ENCODE measurements at regions not wholly inside any gene's neighbourhood (a gene's known extent, or its start where the extent isn't known, plus 50 kb on each side); places are given as distances from the start of the nearest gene placed in this dataset.

- no peak for TF ChIP-seq SP1 (IDR thresholded peaks at IDR 0.05; ENCODE audit: low read depth, low read length)
- no peak for TF ChIP-seq SUZ12 (IDR thresholded peaks at IDR 0.05; ENCODE audit: low read length)
- TF ChIP-seq, protein P1, sequence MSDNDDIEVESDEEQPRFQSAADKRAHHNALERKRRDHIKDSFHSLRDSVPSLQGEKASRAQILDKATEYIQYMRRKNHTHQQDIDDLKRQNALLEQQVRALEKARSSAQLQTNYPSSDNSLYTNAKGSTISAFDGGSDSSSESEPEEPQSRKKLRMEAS (IDR thresholded peaks at IDR 0.05) = no peak
- TF ChIP-seq EGR1 (IDR thresholded peaks at IDR 0.05; ENCODE audit: borderline replicate concordance, low read depth, low read length) = no peak
- TF ChIP-seq EZH2 (IDR thresholded peaks at IDR 0.05; ENCODE audit: low read depth, low read length, severe bottlenecking) = no peak
- no peak for TF ChIP-seq TAF1 (IDR thresholded peaks at IDR 0.05; ENCODE audit: low read depth, low read length)
- no peak for TF ChIP-seq CTCF (IDR thresholded peaks at IDR 0.05; ENCODE audit: control extremely low read depth in 1 of 3, insufficient read depth in 1 of 3, low read depth in 1 of 3, low read length in 3 of 3)
- no peak for TF ChIP-seq POLR2A (IDR thresholded peaks at IDR 0.05; ENCODE audit: control extremely low read depth in 1 of 2, low read depth in 2 of 2, low read length in 2 of 2)
- TF ChIP-seq, protein P2, sequence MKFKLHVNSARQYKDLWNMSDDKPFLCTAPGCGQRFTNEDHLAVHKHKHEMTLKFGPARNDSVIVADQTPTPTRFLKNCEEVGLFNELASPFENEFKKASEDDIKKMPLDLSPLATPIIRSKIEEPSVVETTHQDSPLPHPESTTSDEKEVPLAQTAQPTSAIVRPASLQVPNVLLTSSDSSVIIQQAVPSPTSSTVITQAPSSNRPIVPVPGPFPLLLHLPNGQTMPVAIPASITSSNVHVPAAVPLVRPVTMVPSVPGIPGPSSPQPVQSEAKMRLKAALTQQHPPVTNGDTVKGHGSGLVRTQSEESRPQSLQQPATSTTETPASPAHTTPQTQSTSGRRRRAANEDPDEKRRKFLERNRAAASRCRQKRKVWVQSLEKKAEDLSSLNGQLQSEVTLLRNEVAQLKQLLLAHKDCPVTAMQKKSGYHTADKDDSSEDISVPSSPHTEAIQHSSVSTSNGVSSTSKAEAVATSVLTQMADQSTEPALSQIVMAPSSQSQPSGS (IDR thresholded peaks at IDR 0.05; ENCODE audit: low read length) = no peak
- no peak for TF ChIP-seq GABPA (IDR thresholded peaks at IDR 0.05; ENCODE audit: borderline replicate concordance, insufficient read depth, low read length)
- TF ChIP-seq BRCA1 (IDR thresholded peaks at IDR 0.05; ENCODE audit: low read depth, low read length) = no peak
- TF ChIP-seq HDAC2 (IDR thresholded peaks at IDR 0.05; ENCODE audit: borderline replicate concordance in 1 of 2, low read depth in 2 of 2, low read length in 2 of 2) = no peak
Measured at GRCh38 chr1:219987325-219987724, 59.0 kb upstream of the SLC30A10 start.
